ENCODE measurements at regions not wholly inside any gene's neighbourhood (a gene's known extent, or its start where the extent isn't known, plus 50 kb on each side); places are given as distances from the start of the nearest gene placed in this dataset.
A peak's percentile ranks its signal among the peaks of the same experiment; 100 is the strongest.

DNA sequence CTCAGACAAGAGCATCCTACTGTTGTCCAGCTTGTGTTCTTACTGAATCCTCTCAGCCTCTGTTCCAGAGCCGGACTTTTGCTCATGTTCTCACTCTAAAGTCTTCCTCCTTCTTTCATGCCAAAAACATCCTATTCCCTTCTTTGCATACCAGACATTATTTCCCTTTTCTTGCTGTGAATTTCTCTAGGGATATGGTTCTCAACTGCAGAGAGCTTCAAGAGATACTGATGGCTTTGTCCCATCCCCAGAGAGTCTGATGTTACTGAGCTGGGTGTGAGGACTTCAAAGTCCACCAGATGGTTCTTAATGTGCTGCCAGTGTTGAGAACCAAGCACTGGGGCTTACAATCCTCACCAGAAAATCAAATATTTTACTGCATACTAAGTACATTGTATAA, 98.6 kb upstream of the FER start:
- no peak for FAIRE-seq
- Histone ChIP-seq H3K9me1 (replicated peaks; ENCODE audit: control insufficient read depth, extremely low read depth, insufficient read depth, low read length) (no peaks in the 10 kb centered on the region), H3K9me3 (replicated peaks; ENCODE audit: control insufficient read depth, insufficient read depth, low read length) (no peaks in the 10 kb centered on the region), H2AFZ (ENCODE audit: low read depth, low read length) (no peak overlapping the region), H3K9ac (replicated peaks; ENCODE audit: extremely low read depth, insufficient read depth, low read length) (no peak overlapping the region), H3K36me3 (ENCODE audit: control insufficient read depth in 2 of 2, extremely low read depth in 1 of 2, insufficient read depth in 2 of 2, low read length in 2 of 2) (no peaks in the 10 kb centered on the region), H3K79me2 (ENCODE audit: control insufficient read depth, insufficient read depth, low read length) (no peaks in the 10 kb centered on the region), H3K27me3 (ENCODE audit: control insufficient read depth in 2 of 2, insufficient read depth in 2 of 2, low read length in 2 of 2) (no peaks in the 10 kb centered on the region), H4K20me1 (replicated peaks; ENCODE audit: control insufficient read depth, extremely low read depth, insufficient read depth, low read length) (no peaks in the 10 kb centered on the region), H3K4me3 (replicated peaks in 1 of 3; ENCODE audit: insufficient read depth in 1 of 3, low read depth in 1 of 3, low read length in 3 of 3) (no peak overlapping the region), H3K27ac (ENCODE audit: insufficient read depth, low read depth, low read length) (no peak overlapping the region), H3K4me1 (ENCODE audit: control insufficient read depth, extremely low read depth, insufficient read depth, low read length) (peaks cover 35% of the 10 kb centered on the region), H3K4me2 (ENCODE audit: insufficient read depth, low read length) (no peak overlapping the region)
- DNase-seq (ENCODE audit: low read depth, low spot score): no peak
- intact Hi-C loops (cut with micrococcal nuclease) (loop anchor here (10.0 kb wide), 1 partner anchor 546 kb away; no protein-coding TSS in a partner anchor), dilution Hi-C loops (cut with MboI; ENCODE audit: extremely low pct_ligation_motif_present, low sequenced_read_pairs) (no loop called here)
- ChIA-PET CTCF (interaction anchor here (1.2 kb wide), 1 partner anchor 11 kb away, joined by 3 read pairs; no protein-coding TSS in a partner anchor), POLR2A (no interaction called here)
- no TSS peak for BruUV-seq (replicated peaks)
- TF ChIP-seq EZH2 (IDR thresholded peaks at IDR 0.05; ENCODE audit: borderline replicate concordance, low read depth, low read length, severe bottlenecking): no peak
- TF ChIP-seq, protein P1, sequence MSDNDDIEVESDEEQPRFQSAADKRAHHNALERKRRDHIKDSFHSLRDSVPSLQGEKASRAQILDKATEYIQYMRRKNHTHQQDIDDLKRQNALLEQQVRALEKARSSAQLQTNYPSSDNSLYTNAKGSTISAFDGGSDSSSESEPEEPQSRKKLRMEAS (IDR thresholded peaks at IDR 0.05; ENCODE audit: insufficient read depth, insufficient read length): no peak

DNA sequence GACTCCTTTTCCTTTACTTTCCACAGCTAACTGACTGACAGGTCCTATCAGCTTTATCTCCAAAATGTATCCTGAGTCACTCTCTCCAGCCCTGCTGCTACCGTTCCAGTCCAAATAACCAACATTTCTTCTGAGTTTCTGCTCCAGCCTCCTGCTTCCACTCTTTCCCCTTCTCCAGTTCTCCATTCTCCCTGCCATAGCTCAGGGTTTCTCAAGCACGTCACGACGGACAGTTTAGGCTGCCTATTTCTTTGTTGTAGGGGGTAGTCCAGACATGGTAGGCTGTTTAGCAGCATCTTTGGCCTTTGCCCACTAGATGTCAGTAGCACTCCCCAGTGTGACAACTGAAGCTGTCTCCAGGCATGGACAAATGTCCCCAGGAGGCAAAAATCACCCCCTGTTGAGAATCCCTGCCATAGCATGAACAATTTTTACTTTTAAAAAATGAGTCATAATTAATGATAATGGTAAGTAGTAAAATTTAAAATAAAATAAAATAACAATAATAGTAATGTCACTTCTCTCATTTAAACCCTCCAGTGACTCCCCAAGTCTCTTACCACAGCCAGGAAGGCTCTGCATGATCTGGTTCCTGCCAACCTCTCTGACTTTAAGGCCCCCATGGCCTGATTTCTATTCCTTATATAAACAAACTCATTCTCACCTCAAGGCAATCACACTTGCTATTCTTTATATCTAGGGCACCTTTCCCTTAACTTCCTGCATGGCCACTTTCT, 105.4 kb upstream of the FER start:
- Histone ChIP-seq H3K36me3 (ENCODE audit: control insufficient read depth in 2 of 2, extremely low read depth in 1 of 2, insufficient read depth in 2 of 2, low read length in 2 of 2) (no peaks in the 10 kb centered on the region), H3K79me2 (ENCODE audit: control insufficient read depth, insufficient read depth, low read length) (no peaks in the 10 kb centered on the region), H3K4me1 (ENCODE audit: control insufficient read depth, extremely low read depth, insufficient read depth, low read length) (peaks cover 5% of the 10 kb centered on the region), H4K20me1 (replicated peaks; ENCODE audit: control insufficient read depth, extremely low read depth, insufficient read depth, low read length) (no peaks in the 10 kb centered on the region), H3K27ac (ENCODE audit: insufficient read depth, low read depth, low read length) (no peak overlapping the region), H3K4me2 (ENCODE audit: insufficient read depth, low read length) (peak overlapping the region; percentile 57), H3K9ac (replicated peaks; ENCODE audit: extremely low read depth, insufficient read depth, low read length) (peak overlapping the region; percentile 50), H3K27me3 (ENCODE audit: control insufficient read depth in 2 of 2, insufficient read depth in 2 of 2, low read length in 2 of 2) (no peaks in the 10 kb centered on the region), H3K4me3 (replicated peaks in 1 of 3; ENCODE audit: insufficient read depth in 1 of 3, low read depth in 1 of 3, low read length in 3 of 3) (no peak overlapping the region), H2AFZ (ENCODE audit: low read depth, low read length) (peak overlapping the region; percentile 89), H3K9me1 (replicated peaks; ENCODE audit: control insufficient read depth, extremely low read depth, insufficient read depth, low read length) (no peaks in the 10 kb centered on the region), H3K9me3 (replicated peaks; ENCODE audit: control insufficient read depth, insufficient read depth, low read length) (no peaks in the 10 kb centered on the region)
- no TSS peak for BruUV-seq (replicated peaks)
- TF ChIP-seq, protein P1 (IDR thresholded peaks at IDR 0.05; ENCODE audit: insufficient read depth, insufficient read length): no peak
- TF ChIP-seq, protein P2, sequence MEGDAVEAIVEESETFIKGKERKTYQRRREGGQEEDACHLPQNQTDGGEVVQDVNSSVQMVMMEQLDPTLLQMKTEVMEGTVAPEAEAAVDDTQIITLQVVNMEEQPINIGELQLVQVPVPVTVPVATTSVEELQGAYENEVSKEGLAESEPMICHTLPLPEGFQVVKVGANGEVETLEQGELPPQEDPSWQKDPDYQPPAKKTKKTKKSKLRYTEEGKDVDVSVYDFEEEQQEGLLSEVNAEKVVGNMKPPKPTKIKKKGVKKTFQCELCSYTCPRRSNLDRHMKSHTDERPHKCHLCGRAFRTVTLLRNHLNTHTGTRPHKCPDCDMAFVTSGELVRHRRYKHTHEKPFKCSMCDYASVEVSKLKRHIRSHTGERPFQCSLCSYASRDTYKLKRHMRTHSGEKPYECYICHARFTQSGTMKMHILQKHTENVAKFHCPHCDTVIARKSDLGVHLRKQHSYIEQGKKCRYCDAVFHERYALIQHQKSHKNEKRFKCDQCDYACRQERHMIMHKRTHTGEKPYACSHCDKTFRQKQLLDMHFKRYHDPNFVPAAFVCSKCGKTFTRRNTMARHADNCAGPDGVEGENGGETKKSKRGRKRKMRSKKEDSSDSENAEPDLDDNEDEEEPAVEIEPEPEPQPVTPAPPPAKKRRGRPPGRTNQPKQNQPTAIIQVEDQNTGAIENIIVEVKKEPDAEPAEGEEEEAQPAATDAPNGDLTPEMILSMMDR (IDR thresholded peaks at IDR 0.05; ENCODE audit: extremely low read depth in 1 of 2, insufficient read depth in 1 of 2, low read depth in 1 of 2, low read length in 2 of 2): peak; percentile 84 to 93
- no peak for TF ChIP-seq MYC (IDR thresholded peaks at IDR 0.05; ENCODE audit: low read depth, low read length)
- TF ChIP-seq JUN (IDR thresholded peaks at IDR 0.05; ENCODE audit: borderline replicate concordance, insufficient read depth, insufficient read length, low read depth): no peak
- peak; percentile 74 for TF ChIP-seq GATA2 (IDR thresholded peaks at IDR 0.05; ENCODE audit: insufficient read depth, insufficient read length, low read depth, low read length)
- CTCF ChIA-PET: interaction anchor here (0.6 to 2.4 kb wide), 64 partner anchors 9 to 1983 kb away, joined by 3 to 27 read pairs (median 4); partner anchors contain the start of gene FER
- POLR2A ChIA-PET: no interaction called here
- peak; percentile 95 for FAIRE-seq
- intact Hi-C loops (cut with micrococcal nuclease) (loop anchor here (1.0 to 10.0 kb wide), 11 partner anchors 39 to 1046 kb away; partner anchors contain the start of gene MAN2A1), dilution Hi-C loops (cut with MboI; ENCODE audit: extremely low pct_ligation_motif_present, low sequenced_read_pairs) (no loop called here)
- DNase-seq (ENCODE audit: low read depth, low spot score): peak; percentile 82

Measured in endothelial cell of umbilical vein (primary cell).